Activated CD4-positive, alpha-beta T cell treated with anti-CD3 and anti-CD28 coated beads, Interleukin-2, amount 10 ng/mL, durations not matched to agents 24 days and 14 days (primary cell): ENCODE measurements at regions not wholly inside any gene's neighbourhood (a gene's known extent, or its start where the extent isn't known, plus 50 kb on each side); places are given as distances from the start of the nearest gene placed in this dataset.

Source experiments
- DNase-seq: peaks from one replicate; pipeline ENCODE4 v3.0.0; 2022
- H3K27ac Mint-ChIP-seq: one replicate; pipeline ENCODE4 v1.8.0; 2022; ENCODE audit warnings: mild to moderate bottlenecking, mixed read lengths
- H3K27me3 Mint-ChIP-seq: one replicate; pipeline ENCODE4 v1.8.0; 2022; ENCODE audit warnings: mixed read lengths
- H3K36me3 Mint-ChIP-seq: one replicate; pipeline ENCODE4 v1.8.0; 2022; ENCODE audit warnings: low read depth, mild to moderate bottlenecking, mixed read lengths
- H3K4me1 Mint-ChIP-seq: one replicate; pipeline ENCODE4 v1.8.0; 2021; ENCODE audit warnings: mixed read lengths
- H3K4me3 Mint-ChIP-seq: one replicate; pipeline ENCODE4 v1.8.0; 2022; ENCODE audit warnings: mild to moderate bottlenecking, moderate library complexity, mixed read lengths
- H3K9me3 Mint-ChIP-seq: one replicate; pipeline ENCODE4 v1.8.0; 2021; ENCODE audit warnings: mixed read lengths
- intact Hi-C: fragments of 100-400 bp; cut with micrococcal nuclease; formaldehyde crosslinking; loops from one replicate; pipeline ENCODE4 v1.15.1; 2023

- intact Hi-C loops = no loop called here
- no peak for DNase-seq
- H3K27me3 Mint-ChIP-seq = no peaks in the 10 kb centered on the region
- H3K27ac Mint-ChIP-seq = no peak overlapping the region
- no peak overlapping the region for H3K4me3 Mint-ChIP-seq
- no peaks in the 10 kb centered on the region for H3K36me3 Mint-ChIP-seq
- H3K4me1 Mint-ChIP-seq = no peaks in the 10 kb centered on the region
- H3K9me3 Mint-ChIP-seq = no peaks in the 10 kb centered on the region
Measured at GRCh38 chr2:16216558-16216945, 276.2 kb downstream of the MYCN start.

DNA sequence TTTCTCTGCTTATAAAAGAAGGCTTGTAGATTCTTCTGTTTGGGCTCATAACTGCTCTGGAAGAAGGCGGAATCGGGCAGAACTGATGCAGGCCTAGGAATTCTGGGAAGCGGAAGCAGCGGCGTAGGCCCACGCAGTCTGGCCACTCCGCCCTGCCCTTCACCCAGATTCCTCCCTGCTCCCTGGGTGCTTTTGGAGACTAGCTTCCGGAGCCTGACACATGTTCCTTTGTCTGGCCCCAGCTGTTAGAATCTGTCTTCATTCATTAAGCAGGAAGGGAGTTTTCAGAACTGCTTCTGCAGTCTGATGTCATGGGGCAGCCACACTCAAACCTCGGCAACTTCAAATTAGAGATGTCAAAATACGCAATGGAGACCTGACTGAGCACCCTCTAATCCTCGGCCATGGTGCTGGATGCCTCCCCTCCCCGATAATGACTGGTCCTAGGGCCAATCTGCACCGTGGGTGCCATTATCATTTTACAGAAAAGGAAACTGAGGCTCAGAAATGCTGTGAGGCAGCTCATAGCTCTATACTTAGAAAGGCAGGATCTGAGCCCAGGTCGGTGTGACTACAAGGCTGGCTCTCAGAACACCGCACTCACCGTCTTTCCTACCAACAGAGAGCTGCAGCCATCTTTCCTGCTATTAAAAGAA is 275.7 kb downstream of the MYCN start:
- H3K27ac Mint-ChIP-seq = no peak overlapping the region
- intact Hi-C loops = no loop called here
- H3K27me3 Mint-ChIP-seq = no peaks in the 10 kb centered on the region
- H3K4me1 Mint-ChIP-seq = no peaks in the 10 kb centered on the region
- no peak overlapping the region for H3K4me3 Mint-ChIP-seq
- no peaks in the 10 kb centered on the region for H3K36me3 Mint-ChIP-seq
- no peaks in the 10 kb centered on the region for H3K9me3 Mint-ChIP-seq
- no peak for DNase-seq

DNA sequence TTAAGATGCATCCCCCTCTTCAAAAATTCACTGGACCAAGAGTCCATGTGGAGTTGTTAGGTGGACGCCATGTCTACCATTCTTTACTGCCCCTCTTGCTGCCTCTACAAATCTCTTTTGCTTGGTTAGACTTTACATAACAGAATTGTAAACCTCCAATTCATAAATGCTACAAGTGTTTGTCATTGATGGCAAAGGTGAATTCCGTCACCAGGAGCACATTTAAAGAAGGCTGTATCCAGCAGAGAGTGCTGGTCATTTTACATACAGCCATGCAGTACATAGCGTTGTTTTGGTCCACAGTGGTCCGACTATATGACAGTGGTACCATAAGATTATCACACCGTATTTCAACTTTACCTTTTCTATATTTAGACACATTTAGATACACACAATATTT is 274.5 kb downstream of the MYCN start:
- H3K4me3 Mint-ChIP-seq = no peak overlapping the region
- H3K27ac Mint-ChIP-seq = no peak overlapping the region
- no peaks in the 10 kb centered on the region for H3K9me3 Mint-ChIP-seq
- H3K4me1 Mint-ChIP-seq = no peaks in the 10 kb centered on the region
- intact Hi-C loops = no loop called here
- DNase-seq = no peak
- no peaks in the 10 kb centered on the region for H3K36me3 Mint-ChIP-seq
- H3K27me3 Mint-ChIP-seq = no peaks in the 10 kb centered on the region

DNA sequence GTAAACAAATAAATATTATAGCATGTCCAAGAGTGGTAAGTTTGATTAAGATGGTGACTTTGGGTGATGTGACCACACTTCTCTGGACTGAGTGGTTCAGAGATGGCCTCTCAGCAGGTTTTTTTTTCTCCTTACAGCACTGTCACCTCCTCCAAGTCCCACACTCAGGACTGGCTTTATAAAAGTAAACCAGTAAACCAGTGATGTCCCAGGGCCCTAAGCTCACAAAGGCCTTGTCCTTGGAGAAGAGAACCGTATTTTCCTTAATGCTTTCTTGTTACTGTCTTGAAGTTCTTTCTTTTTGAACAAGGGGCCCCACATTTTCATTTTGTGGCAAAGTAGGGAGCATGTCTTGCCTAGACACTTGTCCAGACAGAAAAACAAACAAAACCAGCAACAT is 274.0 kb downstream of the MYCN start:
- DNase-seq = no peak
- H3K27ac Mint-ChIP-seq = no peak overlapping the region
- intact Hi-C loops = no loop called here
- H3K4me1 Mint-ChIP-seq = no peaks in the 10 kb centered on the region
- no peaks in the 10 kb centered on the region for H3K9me3 Mint-ChIP-seq
- no peaks in the 10 kb centered on the region for H3K36me3 Mint-ChIP-seq
- H3K4me3 Mint-ChIP-seq = no peak overlapping the region
- no peaks in the 10 kb centered on the region for H3K27me3 Mint-ChIP-seq

- H3K4me3 Mint-ChIP-seq = no peak overlapping the region
- H3K4me1 Mint-ChIP-seq = no peaks in the 10 kb centered on the region
- H3K9me3 Mint-ChIP-seq = no peaks in the 10 kb centered on the region
- H3K27me3 Mint-ChIP-seq = no peaks in the 10 kb centered on the region
- intact Hi-C loops = no loop called here
- H3K36me3 Mint-ChIP-seq = no peaks in the 10 kb centered on the region
- no peak for DNase-seq
- no peak overlapping the region for H3K27ac Mint-ChIP-seq
Measured at GRCh38 chr2:16212321-16212720, 272.0 kb downstream of the MYCN start.

DNA sequence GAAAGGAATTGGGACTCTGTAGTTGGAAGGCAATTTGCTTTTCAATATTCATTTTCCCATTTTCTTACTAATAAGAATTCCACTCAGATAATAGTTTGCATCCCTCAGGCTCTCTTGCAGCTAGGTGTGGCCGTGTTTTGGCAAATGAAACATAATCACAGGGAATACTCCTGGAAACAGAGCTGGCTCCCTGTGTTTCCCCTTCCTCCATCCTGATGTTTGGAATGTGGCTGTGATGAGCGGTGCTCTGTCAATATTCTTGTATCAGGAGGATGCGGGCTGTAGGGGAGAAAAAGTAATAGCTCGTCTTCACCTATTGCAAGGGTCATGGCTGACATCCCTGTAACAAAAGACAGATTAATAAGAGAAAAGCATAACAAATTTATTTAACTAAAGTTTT is 271.0 kb downstream of the MYCN start:
- no peaks in the 10 kb centered on the region for H3K4me1 Mint-ChIP-seq
- no peak overlapping the region for H3K4me3 Mint-ChIP-seq
- intact Hi-C loops = no loop called here
- DNase-seq = no peak
- H3K27me3 Mint-ChIP-seq = no peaks in the 10 kb centered on the region
- no peak overlapping the region for H3K27ac Mint-ChIP-seq
- no peaks in the 10 kb centered on the region for H3K36me3 Mint-ChIP-seq
- no peaks in the 10 kb centered on the region for H3K9me3 Mint-ChIP-seq

- Mint-ChIP-seq H3K9me3 (no peaks in the 10 kb centered on the region), H3K27ac (no peak overlapping the region), H3K36me3 (no peaks in the 10 kb centered on the region), H3K4me1 (no peaks in the 10 kb centered on the region), H3K4me3 (no peak overlapping the region), H3K27me3 (no peaks in the 10 kb centered on the region)
- intact Hi-C loops = no loop called here
- DNase-seq = no peak
Measured at GRCh38 chr2:16210841-16211240, 270.5 kb downstream of the MYCN start.

GRCh38 chr2:16209799-16210198 is 269.4 kb downstream of the MYCN start:
- H3K27ac Mint-ChIP-seq = no peak overlapping the region
- H3K4me1 Mint-ChIP-seq = no peaks in the 10 kb centered on the region
- intact Hi-C loops = no loop called here
- no peak for DNase-seq
- H3K27me3 Mint-ChIP-seq = no peaks in the 10 kb centered on the region
- H3K4me3 Mint-ChIP-seq = no peak overlapping the region
- H3K36me3 Mint-ChIP-seq = no peaks in the 10 kb centered on the region
- no peaks in the 10 kb centered on the region for H3K9me3 Mint-ChIP-seq

- intact Hi-C loops = no loop called here
- Mint-ChIP-seq H3K27ac (no peak overlapping the region), H3K36me3 (no peaks in the 10 kb centered on the region), H3K27me3 (no peaks in the 10 kb centered on the region), H3K9me3 (no peaks in the 10 kb centered on the region), H3K4me1 (no peaks in the 10 kb centered on the region), H3K4me3 (no peak overlapping the region)
- DNase-seq = no peak
Measured at GRCh38 chr2:16208921-16209320, 268.6 kb downstream of the MYCN start.

DNA sequence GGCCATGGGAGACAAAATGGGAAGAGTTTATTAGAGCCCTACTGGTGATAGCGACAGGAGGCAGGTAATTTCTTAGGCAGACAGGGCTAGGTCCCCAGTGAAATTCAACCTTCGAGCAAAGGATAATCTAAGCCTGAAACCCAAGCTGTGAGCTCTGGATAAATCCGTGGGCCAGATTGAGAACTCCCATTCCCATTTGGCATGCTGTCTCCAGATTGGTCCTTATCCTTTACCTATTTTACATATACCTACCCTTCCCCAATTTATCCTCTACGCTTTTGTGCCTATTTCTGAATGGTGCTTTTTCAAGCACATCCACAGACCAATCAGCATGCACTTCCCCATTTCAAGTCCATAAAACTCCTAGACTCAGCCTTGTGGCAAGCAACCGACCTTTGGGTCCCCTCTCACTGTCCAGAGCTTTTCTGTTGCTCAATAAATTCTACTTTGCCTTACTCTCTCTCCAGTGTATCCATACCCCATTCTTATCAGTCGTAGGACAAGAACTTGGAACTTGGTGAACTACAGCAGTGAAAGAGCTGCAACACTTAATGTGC is 268.0 kb downstream of the MYCN start:
- Mint-ChIP-seq H3K27ac (no peak overlapping the region), H3K4me1 (no peaks in the 10 kb centered on the region), H3K27me3 (no peaks in the 10 kb centered on the region), H3K4me3 (no peak overlapping the region), H3K36me3 (no peaks in the 10 kb centered on the region), H3K9me3 (no peaks in the 10 kb centered on the region)
- no peak for DNase-seq
- intact Hi-C loops = no loop called here

GRCh38 chr2:16207611-16208010 is 267.3 kb downstream of the MYCN start:
- Mint-ChIP-seq H3K27me3 (no peaks in the 10 kb centered on the region), H3K36me3 (no peaks in the 10 kb centered on the region), H3K9me3 (no peaks in the 10 kb centered on the region), H3K4me1 (no peaks in the 10 kb centered on the region), H3K4me3 (no peak overlapping the region), H3K27ac (no peak overlapping the region)
- DNase-seq = no peak
- intact Hi-C loops = no loop called here

GRCh38 chr2:16207151-16207550 is 266.8 kb downstream of the MYCN start:
- DNase-seq = no peak
- intact Hi-C loops = no loop called here
- H3K27ac Mint-ChIP-seq = no peak overlapping the region
- no peaks in the 10 kb centered on the region for H3K9me3 Mint-ChIP-seq
- H3K4me3 Mint-ChIP-seq = no peak overlapping the region
- H3K4me1 Mint-ChIP-seq = no peaks in the 10 kb centered on the region
- H3K36me3 Mint-ChIP-seq = no peaks in the 10 kb centered on the region
- no peaks in the 10 kb centered on the region for H3K27me3 Mint-ChIP-seq

DNA sequence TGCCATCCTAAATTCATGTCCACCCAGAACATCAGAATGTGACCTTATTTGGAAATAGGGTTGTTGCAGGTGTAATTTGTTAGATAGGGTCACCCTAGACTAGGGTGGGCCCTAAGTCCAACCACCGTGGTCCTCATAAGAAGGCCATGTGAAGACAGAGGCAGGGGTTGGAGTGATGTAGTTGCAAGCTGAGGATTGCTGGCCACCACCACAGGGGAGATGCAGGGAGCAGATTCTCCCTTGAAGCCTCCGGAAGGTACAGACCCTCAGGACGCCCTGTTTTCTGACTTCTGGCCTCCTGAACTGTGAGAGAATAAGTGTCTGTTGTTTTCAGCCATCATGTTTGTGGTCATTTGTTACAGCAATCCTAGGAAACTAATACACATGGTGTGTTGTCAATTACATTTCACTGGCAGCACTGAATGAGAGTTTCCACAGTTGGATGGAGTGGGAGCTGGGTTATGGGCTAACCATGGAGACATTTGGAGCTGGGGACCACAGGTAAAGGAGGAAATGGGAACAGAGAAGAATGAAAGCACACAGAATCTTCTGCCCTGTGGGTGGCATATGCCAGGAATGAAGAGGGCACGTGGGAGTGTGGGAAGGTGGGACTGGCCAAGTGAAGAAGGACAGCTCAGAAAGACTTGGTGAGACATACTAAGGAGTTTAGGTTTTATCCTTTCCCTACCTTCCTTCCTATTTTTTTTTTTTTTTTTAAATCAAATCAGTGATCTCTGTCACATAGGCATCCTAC is 266.0 kb downstream of the MYCN start:
- no peak overlapping the region for H3K4me3 Mint-ChIP-seq
- no peak for DNase-seq
- H3K4me1 Mint-ChIP-seq = no peaks in the 10 kb centered on the region
- no peaks in the 10 kb centered on the region for H3K27me3 Mint-ChIP-seq
- H3K9me3 Mint-ChIP-seq = no peaks in the 10 kb centered on the region
- intact Hi-C loops = no loop called here
- no peak overlapping the region for H3K27ac Mint-ChIP-seq
- H3K36me3 Mint-ChIP-seq = no peaks in the 10 kb centered on the region

DNA sequence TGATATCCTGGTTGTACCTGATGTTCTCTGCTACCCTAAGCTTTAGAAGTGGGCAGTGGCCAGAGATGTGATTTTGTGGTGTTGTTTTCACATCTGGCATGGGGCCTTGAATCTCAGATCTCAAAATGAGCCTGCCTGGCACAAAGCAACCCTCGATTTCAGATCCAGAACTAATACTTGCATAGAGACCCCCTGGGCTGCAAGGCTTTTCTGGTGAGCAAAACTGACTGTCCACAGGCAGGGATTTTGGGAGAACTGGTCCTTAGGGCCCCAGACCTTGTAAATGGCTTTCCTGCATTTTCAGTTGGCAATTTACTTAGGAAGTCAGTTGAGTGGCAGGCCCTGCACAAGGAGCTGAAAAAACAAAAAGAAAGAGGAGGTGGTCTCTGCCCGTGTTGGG is 265.3 kb downstream of the MYCN start:
- no peak for DNase-seq
- no peaks in the 10 kb centered on the region for H3K27me3 Mint-ChIP-seq
- no peak overlapping the region for H3K4me3 Mint-ChIP-seq
- H3K36me3 Mint-ChIP-seq = no peaks in the 10 kb centered on the region
- no peaks in the 10 kb centered on the region for H3K4me1 Mint-ChIP-seq
- no peaks in the 10 kb centered on the region for H3K9me3 Mint-ChIP-seq
- intact Hi-C loops = no loop called here
- H3K27ac Mint-ChIP-seq = no peak overlapping the region
